ENCODE measurements at regions not wholly inside any gene's neighbourhood (a gene's known extent, or its start where the extent isn't known, plus 50 kb on each side); places are given as distances from the start of the nearest gene placed in this dataset.
A peak's percentile ranks its signal among the peaks of the same experiment; 100 is the strongest.
"Not testable (repeated sequence)": the region's sequence is repeated elsewhere in the genome, so short reads cannot be mapped to it uniquely, and the experiment has no call there.

DNA sequence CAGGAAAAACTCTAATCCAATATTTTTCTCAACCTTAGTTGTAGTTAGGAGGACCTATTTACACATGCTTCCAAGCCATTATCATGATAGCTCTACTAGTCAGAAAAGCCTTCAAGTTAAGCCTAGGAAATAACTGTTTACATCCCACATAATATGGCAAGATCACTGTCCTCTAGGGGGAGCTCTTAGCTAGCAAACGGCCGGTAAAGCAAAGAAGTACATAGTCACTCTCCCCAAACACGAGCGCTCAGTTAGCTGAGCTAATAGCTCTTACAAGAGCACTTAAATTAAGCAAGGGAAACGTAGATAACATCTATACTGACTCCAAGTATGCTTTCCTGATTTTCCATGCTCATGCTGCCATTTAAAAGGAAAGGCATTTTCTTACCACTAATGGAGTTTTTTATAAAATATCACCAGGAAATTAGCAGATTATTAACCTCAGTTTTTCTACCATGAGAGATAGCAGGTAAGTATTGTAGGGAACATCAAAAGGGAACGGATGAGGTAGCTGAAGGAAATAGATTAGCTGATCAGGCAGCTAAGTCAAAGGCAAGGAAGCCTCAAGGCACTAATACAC lies 100.6 kb upstream of the PABPC3 start:
- DNase-seq, result peak; percentile 63 to 79 (median 65)

DNA sequence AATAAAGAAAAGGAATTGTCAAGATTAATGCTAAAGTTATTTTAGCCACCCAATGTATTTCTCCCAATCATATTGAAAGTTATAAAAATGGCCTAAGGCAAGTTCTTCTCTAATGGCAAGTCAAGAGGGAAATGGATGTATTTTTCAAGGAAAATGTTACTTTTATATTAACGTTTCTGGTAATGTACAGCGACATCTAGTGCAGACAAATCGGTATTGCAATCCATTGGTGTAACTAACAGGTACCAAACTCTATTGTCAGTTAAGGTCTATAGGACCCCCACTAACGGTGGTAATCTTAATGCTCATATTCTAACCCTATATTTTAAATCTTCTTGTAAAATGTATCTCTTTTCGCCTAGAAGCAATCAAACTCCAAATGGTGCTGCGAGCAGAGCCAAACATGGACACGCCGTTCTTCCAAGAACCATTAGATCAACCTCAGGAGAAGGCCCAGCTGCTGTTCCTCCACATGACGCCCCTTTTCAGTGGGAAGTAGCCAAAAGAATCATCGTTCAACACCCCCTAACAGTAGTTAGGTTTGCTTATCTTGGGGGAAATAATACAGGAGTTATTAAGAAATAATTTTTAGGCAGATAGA lies 98.5 kb upstream of the PABPC3 start:
- DNase-seq, result peak; percentile 18 to 45 (median 31)

DNA sequence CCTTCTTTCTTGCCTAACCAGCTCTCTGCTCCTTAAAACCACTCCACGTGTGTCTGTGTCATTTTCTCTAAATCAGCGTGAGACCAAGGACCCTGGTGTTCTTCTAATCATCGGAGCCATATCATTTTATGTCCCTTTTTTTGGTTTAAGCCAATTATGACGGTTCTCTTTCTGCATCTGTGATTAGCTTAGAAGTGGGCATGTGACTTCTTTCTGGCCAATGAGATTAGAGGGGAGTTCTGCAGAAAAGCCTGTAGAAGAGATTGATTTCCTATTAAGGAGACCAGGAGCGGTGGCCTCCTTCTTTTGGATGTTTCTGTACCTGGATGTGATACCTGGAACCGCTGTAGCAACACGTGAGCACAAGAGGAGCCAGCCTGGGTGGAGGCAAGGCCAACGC lies 97.5 kb upstream of the PABPC3 start:
- no peak for DNase-seq

DNA sequence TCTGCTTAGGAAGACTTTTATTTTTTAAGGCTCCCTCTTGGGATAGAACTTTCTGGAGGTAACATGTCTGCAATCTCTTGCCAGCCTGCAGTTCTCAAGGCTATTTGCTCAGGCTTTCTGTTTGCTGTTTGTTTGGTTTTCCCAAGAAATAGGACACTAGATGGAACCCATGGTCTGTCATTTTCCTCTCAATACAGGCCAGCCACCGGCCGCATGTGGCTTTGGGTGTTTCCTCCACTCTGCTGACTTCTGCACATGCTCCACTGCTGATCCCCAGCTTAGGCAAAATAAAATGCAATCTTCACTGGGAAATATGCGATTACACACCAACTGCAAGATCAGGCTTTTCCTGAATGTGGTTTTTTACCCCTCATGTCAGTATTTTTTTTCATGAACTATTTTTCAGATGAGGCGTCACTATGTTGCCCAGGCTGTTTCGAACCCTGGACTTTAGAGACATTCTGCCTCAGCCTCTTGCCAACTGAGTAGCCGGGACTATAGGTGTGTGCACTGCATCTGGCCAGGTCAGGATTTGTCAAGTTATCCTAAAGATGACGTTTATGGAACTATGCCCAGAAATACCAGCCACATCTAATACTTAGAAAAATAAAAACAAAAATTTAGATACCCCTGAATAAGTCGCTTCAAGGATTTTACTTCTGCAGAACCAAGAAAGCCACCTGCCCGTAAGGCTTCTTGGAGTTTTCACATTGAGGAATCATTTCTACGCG lies 94.3 kb upstream of the PABPC3 start:
- DNase-seq, result no peak

DNA sequence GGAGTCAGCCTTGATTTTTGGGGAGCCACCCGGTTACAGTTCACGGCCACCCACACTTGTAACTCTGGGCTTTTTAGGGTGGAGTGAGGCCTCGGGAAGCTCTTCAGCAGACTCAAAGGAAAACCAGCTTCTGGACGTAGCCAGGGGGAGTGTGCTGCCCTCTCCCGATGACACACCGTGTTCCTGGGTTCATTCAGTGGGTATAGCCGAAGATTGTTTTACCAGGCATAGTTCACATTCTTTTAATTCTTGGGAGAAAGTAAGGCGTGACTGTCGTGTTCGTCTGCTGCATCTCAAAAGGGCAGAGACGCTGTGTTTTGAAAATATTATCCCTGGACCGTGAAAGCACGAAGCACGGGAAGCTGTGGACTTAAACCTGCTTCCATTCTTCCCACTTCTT lies 93.6 kb upstream of the PABPC3 start:
- not testable (repeated sequence) for DNase-seq

DNA sequence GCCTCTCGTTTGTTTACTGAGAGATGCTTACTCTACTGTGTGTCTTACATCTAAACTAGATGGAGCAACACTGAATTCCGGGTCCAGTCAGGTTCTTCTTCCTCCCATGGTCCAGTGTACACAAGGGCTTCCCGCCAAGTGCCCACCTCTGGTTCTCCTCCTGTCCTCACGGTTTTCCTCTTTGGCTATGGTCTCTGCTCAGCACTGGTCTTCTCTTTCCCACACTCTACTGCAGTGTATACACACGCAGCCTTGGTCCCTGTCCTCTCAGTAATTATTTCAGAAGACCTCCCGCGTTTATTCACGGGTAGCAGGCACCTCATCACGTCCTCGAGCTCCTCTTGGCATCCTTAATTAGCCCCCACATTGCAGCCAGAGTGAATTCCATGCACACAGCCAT lies 91.4 kb upstream of the PABPC3 start:
- not testable (repeated sequence) for DNase-seq

DNA sequence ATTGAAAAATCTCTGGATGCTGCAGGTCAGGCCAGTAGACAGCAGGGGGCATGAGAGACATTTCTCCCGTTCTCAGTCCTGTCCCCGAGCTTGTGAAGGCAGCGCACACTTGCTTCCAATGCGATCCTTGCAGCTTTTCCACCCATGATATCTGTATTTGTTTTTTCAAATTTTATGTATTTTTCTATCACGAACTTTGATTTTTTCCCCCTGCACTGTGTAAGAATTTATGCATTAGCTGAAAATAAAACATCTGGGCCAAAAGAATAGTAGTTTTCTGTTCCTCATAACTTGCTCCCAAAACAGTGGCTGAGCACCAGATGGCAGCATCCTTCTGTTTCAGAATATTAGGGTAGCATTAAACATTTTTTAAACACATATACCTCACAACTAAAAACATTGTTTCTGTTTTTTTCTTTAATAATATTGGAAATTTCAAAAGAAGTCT lies 90.9 kb upstream of the PABPC3 start:
- peak; percentile 30 to 72 (median 32) for DNase-seq

DNA sequence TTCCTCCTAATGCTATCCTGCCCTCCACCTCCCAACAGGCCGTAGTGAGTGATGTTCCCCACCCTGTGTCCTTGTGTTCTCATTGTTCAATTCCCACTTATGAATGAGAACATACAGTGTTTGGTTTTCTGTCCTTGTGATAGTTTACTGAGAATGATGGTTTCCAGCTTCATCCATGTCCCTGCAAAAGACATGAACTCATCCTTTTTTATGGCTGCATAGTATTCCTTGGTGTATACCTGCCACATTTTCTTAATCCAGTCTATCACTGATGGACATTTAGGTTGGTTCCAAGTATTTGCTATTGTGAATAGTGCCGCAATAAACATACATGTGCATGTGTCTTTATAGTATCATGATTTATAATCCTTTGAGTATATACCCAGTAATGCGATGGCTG lies 88.5 kb upstream of the PABPC3 start:
- DNase-seq, result not testable (repeated sequence)

DNA sequence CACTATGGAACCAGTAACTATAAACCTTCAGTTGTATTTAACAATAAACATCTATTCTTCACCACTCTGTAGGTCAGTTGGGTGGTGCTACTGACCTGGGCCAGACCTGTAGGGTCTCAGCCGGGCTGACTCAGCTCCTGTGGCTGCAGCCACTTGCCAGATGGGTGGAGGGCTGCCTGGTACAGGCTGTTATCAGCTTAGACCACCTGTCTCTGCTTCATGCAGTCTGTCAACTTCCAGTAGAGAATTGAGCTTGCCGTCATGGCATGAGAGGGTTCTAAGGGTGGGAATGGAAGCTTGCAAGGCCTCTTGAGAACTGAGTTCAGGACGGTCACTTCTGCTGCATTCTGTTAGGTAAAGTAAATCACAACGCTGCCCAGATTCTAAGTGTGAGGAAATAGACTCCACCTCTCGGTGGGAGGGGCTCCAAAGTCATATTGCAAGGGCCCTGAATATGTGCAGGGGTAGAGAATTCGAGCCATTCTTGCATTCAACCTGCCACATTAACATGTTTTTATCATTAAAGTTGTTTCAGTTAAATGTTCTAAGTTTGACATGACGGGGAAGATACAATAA lies 81.5 kb upstream of the PABPC3 start:
- DNase-seq, result not testable (repeated sequence)

DNA sequence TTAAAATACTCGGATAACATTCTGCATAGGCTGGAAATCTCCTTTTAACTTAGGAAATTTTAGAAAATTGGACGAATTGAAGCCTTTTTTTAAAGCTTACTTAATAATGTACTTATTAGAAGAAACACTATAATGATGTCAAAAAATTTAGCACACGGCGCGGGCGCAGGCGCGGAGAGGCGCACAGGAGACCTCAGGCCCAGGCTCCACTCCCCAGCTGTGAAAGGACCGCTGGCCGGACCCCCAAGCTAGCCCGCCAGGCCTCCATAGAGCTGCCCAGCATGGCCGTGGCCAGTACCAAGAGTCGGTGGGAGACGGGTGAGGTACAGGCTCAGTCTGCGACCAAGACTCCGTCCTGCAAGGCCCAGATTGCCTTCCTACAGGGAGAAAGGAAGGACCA lies 78.8 kb upstream of the PABPC3 start:
- not testable (repeated sequence) for DNase-seq

DNA sequence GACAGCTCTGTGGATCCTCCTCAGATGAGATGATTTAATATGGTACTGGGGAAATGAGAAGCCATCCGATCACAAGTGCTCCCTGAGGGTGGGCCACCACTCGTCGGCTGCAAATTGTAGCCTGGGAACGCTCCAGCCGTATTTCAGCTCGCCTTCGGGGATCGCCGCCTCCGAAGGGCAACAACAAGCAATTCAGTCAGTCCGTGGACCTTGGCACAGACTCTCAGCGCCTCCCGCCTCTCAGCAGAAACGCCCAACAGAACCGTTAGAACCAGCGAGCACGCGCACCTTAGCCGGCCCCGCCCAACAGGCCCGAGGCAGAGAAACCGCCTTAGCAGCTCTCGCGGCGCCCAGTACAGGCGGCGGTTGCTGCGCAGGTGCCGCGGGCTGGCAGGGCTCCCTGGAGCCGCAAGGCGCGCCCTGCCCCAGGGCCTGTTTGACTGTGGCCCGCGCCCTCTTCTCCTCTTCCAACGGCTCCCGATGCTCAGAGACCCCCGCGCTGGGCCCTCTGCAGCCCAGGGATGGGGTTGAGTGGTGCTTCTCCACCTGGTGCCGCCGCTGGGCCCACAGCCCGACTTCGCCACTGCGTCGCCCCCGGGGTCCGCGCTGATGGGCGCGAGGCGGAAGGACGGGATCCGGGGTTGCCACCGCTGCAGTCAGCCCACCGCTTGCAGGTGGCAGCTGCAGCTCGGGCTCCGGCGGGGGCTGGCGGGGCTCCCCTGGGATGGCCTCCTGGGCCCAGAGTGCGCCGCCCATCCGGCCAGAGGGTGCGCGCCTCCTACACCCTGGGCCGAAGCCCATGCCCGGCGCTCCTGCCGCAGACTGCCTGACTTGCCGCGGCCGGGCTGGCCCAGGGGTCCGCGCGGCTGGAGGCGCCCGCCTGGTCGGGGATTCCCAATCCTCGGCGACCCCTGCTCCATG lies 77.9 kb upstream of the PABPC3 start:
- DNase-seq, result not testable (repeated sequence)

DNA sequence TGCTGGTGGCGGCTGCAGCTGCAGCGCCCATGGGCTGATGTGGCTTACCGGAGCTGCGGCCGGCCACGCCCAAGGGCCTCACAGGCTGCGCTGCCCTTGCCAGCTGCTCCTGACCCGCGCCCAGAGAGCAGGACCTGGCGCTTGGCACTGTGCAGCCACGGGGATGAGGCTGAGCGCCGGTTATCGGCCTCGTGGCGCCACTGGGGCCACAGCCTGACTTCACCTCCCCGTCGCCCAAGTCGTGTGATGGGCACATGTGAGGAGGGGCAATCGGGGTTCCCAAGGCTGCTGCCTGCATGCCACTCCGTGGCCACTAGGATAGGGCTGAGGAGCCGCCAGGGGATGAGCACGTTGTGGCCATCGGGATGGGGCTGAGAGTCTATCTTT lies 77.2 kb upstream of the PABPC3 start:
- no peak for DNase-seq

DNA sequence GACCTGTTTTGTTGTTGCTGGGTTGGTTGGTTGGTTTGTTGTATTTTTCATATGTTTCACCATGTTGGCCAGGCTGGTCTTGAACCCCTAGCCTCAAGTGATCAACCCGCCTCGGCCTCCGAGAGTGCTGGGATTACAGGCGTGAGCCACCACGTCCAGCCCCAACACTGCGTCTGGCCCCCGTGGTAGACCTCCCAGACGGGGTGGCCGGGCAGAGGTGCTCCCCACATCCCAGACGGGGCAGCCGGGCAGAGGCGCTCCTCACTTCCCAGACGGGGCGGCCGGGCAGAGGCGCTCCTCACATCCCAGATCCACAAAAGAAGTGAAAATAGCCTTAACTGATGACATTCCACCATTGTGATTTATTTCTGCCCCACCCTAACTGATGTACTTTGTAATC lies 76.2 kb upstream of the PABPC3 start:
- not testable (repeated sequence) for DNase-seq

DNA sequence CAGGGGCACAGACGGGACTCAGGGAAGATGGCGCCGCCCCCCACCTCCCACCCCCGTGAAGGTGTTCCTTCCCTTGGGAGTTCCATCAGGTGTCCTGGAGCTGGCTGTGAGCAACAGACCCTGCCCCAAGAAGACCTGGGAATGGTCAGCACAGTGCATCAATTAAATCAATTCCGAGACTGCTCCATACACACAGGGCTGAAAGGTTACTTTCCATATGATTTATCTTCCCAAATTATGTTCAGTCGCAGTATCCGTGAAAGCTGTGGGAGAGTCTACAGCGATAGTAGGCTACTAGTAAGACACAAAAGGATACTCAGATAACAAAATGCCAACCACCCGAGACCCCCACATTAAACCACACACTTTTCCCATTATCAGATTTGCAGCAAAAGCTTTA lies 71.8 kb upstream of the PABPC3 start:
- no peak for DNase-seq

DNA sequence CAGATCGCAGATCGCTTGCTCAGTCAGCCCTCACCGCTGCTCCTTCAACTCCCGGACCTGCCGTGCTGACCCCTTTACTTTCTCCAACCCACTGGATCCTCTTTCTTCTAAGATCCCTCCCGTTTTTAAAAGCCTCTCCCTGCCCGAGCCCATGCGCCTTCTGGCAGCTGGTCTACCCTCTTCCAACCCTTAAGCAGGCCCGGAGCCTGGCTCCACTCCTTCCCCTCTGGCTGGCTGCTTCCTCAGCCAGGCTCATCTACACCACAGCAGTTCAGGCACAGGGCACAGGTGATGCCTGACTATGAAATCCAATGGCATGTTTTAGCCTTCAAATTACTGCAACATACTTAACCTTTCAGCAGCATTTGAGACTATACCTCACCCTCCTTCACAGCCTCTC lies 63.8 kb upstream of the PABPC3 start:
- no peak for DNase-seq

DNA sequence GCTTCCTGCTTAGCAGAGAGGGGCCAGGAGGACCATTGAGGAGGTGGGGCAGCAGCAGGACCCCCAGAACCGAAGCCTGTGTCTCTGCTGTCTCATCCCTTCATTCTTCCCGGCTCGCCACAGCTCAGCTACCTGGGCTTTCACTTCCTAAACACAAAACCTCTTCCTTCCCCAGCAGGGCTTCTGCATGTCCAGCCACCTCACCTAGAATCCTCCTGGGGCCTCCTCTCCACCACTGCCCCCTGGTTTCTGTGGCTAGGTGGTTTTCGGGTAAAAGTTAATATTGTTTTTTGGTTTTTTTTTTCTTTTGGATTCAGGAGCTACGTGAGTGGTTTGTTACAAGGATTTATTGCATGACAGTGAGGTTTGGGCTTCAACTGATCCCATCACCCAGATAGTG lies 61.8 kb upstream of the PABPC3 start:
- DNase-seq, result no peak

DNA sequence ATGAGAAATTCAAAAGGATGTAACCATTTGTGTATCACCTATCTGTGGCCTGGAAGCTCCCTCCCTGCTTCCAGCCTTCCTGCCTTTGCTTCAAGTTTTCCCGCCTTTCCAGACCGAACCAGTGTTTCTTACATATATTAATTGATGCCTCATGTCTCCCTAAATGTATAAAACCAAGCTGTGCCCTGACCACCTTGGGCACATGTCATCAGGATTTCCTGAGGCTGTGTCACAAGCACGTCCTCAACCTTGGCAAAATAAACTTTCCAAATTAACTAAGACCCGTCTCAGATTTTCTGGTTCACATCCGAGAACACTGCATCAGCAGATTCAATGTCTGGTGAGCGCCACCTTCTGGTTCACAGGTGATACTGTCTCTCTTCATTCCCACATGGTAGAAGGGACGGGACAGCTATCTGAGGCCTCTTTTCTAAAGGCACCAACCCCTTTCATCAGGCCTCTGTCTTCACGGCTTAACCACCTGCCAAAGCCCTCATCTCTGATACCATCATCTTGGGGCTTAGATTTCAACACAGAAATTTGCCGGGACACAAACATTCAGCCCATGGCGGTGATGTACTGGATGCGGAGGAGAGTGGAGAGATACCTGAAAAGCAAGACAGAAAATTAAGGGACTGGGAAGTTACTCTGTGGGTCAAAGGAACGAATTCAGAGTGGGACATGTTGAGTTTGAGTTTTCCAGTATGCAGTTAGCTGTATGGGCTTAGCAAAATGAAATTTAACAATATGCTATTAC lies 58.7 kb upstream of the PABPC3 start:
- peak; percentile 39 to 71 (median 60) for DNase-seq

DNA sequence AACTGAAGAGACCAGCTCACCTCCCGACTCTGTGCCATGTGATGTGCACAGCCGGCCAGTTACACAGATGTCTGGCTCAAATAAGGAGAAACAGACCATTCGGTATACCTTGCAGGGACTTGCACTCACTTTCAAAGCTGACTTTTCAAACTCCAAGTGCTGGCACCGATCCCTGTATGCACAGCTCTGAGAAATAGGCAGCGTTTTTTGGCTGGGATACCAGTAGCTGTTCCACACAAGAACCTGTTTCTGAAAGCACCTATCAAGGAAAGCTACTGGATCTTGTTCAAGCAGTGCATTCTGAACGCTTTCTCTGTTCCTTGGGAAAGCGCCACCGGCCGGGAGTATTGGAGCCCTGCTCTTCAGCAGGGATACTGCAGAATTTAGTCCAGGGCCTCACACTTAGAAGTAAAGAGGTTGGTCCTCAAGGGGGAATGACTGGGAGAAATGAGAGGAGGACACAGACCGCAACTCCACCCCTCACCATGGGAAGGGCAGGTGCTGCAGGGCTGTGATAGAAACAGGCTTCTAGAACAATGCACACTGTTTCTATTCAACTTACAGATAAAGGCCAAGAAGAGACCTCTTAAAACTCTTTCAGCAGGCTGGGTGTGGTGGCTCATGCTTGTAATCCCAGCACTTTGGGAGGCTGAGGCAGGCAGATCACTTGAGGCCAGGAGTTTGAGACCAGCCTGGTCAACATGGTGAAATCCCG lies 53.6 kb upstream of the PABPC3 start:
- no peak for DNase-seq

DNA sequence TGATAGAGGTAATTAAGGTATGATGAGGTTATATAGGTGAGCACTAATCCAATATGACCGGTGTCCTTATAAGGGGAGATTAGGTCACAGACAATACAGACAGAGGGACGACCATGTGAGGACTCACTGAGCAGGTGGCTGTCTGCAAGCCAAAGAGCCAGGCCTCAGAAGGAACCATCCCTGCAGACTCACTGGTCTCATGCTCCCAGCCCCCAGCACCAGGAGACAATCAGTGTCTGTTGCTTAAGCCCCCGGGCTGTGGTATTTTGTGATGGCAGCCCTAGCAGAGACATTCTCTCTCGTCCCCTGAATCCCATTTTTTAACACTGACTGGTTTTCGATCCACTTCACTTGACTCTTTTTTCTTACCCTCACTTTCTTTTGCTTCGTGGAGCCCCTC lies 51.9 kb upstream of the PABPC3 start:
- DNase-seq, result no peak

All from muscle of back (tissue), 3 donors.